HG02884 (cell line): ENCODE measurements at regions not wholly inside any gene's neighbourhood (a gene's known extent, or its start where the extent isn't known, plus 50 kb on each side); places are given as distances from the start of the nearest gene placed in this dataset.
"Not testable (repeated sequence)": the region's sequence is repeated elsewhere in the genome, so short reads cannot be mapped to it uniquely, and the experiment has no call there.

ENCODE experiments used
- ATAC-seq: cut with Tn5 transposase; IDR thresholded peaks from one replicate; pipeline ENCODE4 v1.9.1; 2021; ENCODE audit warnings: mild to moderate bottlenecking, moderate library complexity; ENCODE audit not compliant: unreplicated experiment

DNA sequence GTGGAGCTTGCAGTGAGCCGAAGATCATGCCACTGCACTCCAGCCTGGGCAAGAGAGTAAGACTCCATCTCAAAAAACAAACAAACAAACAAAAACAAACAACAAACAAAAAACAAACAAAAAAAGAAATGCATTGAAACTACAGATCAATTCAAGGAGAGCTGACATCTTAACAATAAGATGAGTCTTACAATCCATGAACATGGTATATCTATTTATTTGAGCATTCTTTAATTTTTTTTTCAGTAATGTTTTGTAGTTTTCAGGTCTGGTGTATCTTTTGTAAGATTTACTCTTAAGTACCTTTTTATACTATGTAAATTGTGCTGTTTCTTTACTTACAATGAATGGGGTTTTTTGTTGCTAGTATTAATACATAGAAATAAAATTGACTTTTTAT lies 140.1 kb upstream of the DAPK1 start:
- ATAC-seq: no peak

- no peak for ATAC-seq
Measured at GRCh38 chr9:87359264-87359663, 138.4 kb upstream of the DAPK1 start.

GRCh38 chr9:87359958-87360601 lies 137.6 kb upstream of the DAPK1 start:
- ATAC-seq: no peak

GRCh38 chr9:87370049-87370685 lies 127.5 kb upstream of the DAPK1 start:
- ATAC-seq: no peak

- no peak for ATAC-seq
Measured at GRCh38 chr9:87371795-87372355, 125.8 kb upstream of the DAPK1 start.

DNA sequence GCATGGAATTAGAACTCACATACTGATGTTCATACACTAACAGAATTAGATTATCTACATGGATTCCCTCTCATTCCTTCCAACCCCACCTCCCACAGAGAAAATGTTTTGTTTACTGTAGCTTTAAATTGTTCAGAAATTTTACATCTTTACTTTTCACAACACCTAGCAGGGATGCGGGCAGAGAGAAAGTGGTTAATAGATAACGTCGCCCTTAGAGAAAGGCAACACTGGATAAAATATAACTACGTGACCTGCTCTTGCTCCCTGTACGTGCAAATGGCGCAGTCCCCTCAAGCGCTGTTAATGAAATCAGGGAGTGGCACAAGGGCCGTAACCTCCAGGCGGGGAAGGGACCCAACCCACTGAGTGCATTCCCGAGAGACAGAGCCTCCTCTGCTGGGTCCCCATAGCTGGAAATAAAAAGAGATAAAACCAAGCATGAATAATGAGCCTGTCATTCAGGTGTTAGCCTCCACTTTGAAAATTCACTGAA lies 125.3 kb upstream of the DAPK1 start:
- ATAC-seq: no peak

- ATAC-seq: not testable (repeated sequence)
Measured at GRCh38 chr9:87374023-87374919, 123.4 kb upstream of the DAPK1 start.

- ATAC-seq: no peak
Measured at GRCh38 chr9:87375397-87376073, 122.1 kb upstream of the DAPK1 start.

GRCh38 chr9:87378676-87379075 lies 119.0 kb upstream of the DAPK1 start:
- no peak for ATAC-seq

DNA sequence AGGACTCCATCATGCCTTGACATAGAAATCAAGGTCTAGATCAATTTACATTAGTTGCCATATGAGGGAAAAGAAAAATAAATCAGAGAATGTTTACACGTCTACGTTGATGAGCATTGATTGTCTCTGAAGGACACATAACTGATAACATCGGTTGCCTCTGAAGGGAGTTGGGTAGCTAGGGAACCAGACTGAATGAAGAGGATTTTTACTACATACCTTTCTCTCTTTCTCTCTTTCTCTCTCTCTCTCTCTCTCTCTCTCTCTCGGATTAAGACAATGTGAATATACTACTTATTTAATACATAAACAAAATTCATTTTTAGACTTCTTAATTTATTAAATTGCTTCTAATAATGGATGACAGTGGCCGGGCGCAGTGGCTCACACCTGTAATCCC lies 118.4 kb upstream of the DAPK1 start:
- no peak for ATAC-seq

GRCh38 chr9:87381050-87381711 lies 116.5 kb upstream of the DAPK1 start:
- no peak for ATAC-seq

- no peak for ATAC-seq
Measured at GRCh38 chr9:87381746-87382145, 115.9 kb upstream of the DAPK1 start.

DNA sequence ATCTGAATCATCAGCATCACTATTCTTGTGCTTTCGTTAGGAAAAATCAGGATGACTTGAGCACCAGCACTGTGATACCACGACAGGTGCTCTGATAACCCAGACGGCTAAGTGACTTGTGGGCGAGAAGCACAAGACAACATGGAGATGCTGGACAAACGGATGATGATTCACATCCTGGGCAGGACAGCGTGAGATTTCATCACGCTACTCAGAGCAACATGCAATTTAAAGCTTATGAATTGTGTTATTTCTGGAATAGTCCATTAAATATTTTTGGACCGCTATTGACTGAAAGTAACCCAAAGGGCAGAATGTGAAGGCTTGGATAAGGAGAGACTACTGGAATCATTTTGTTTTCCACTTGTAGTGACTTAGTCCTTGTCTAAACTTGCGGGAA lies 114.8 kb upstream of the DAPK1 start:
- no peak for ATAC-seq

- ATAC-seq: no peak
Measured at GRCh38 chr9:87383344-87384150, 114.1 kb upstream of the DAPK1 start.

DNA sequence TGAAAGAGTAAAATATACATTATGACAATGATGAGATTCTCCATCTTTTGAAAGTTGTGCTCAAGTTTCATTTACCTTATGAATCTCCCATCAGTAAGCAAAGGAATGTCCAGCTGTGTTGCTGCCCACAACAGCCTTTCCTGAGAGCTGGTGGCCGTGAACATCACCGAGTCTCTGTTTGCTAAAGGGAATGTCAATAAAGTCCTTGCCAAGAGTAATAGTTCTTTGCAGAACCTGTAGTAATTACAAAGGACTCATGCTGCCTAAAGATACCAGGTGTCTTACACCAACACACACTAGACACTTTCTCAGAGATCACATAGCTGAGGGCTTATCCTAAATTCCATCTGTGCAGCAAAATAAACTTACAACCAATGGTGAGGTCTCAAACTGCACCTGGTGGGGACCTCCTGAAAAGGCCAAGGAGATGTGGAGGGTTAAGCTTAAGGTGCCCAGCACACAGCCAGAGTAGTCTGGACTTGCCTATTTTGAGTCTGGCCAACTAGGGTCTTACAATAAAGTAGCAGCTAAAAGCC lies 111.1 kb upstream of the DAPK1 start:
- ATAC-seq: no peak

DNA sequence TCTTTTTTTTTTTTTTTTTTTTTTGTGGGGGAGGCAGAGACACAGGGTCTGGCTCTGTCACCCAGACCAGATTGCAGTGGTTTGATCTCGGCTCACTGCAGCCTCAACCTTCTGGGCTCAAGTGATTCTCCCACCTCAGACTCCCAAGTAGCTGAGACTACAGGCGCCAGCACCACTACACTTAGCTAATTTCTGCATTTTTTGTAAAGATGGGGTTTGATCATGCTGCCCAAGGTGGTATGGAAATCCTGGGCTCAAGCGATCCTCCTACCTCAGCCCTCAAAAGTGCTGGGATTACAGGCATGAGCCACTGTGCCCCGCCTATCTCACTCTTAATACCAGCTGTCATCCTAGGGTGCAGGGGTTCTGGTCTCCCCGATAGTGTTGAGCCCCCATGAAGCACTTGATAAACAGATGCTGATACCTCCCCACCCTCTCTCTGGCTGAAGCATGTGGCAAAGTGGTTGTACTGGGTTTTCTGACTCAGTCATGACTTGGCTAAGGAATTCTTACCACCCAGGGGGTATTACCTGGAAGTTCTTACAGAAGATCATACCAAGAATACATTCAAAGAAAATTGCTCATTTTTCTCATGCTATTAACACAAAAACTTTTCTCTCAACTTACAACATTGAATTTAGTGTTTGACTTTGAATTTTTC lies 110.2 kb upstream of the DAPK1 start:
- ATAC-seq: no peak

DNA sequence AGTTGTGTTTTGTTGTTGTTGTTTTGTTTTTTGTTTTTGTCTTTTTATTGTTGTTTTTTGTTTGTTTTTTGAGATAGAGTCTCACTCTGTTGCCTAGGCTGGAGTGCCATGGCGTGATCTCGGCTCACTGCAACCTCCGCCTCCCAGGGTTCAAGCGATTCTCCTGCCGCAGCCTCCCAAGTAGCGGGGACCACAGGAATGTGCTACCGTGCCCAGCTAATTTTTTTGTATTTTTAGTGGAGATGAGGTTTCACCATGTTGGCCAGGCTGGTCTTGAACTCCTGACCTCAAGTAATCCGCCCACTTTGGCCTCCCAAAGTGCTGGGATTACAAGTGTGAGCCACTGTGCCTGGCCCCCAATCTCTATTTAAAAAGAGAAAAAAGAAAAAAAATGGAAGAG lies 109.0 kb upstream of the DAPK1 start:
- ATAC-seq: not testable (repeated sequence)

DNA sequence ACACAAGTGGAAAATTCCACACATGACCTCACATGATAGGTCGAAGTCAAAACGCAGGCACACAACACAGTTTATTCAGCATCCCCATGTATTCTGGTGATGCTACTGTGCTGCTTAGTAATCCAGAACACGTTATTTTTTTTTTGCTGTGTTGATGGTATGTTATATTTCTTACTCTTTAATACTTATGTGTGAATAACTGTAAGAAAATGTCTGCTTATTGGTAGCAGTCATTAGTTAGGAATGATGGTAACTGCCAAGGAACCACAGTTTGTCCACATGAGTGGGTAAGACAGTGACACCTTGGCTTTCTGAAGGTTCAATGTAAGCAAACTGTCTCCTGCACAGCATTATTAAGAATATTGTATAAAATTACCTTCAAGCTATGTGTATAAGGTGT lies 107.7 kb upstream of the DAPK1 start:
- no peak for ATAC-seq

GRCh38 chr9:87390361-87390760 lies 107.3 kb upstream of the DAPK1 start:
- no peak for ATAC-seq
